Vagina (tissue), 2 donors: ENCODE measurements at regions not wholly inside any gene's neighbourhood (a gene's known extent, or its start where the extent isn't known, plus 50 kb on each side); places are given as distances from the start of the nearest gene placed in this dataset.

ENCODE experiments used
- POLR2A ChIP-seq, 2 donors: fragments of 450-650 bp; IDR thresholded peaks; one replicate each; pipeline ENCODE4 v1.6.1; 2017; ENCODE audit warnings: antibody characterized with exemption in 2 of 2, mild to moderate bottlenecking in 2 of 2, moderate library complexity in 2 of 2
- POLR2AphosphoS5 ChIP-seq, 2 donors: sonication (generic); formaldehyde crosslinking; IDR thresholded peaks; one replicate each; pipeline ENCODE4 v1.9.0; 2017; ENCODE audit warnings: antibody characterized with exemption in 2 of 2, mild to moderate bottlenecking in 2 of 2, low read depth in 1 of 2; ENCODE audit not compliant: insufficient read depth in 1 of 2
- TF ChIP-seq, protein P1 (sequence below), 3 experiments: fragments of 450-650 bp in 2 of 3; fragments of 200-600 bp in 1 of 3; sonication (generic) in 1 of 3; IDR thresholded peaks; one replicate each; pipeline ENCODE4 v1.5.1; 2017 to 2019; ENCODE audit warnings: antibody characterized with exemption in 3 of 3, mild to moderate bottlenecking in 2 of 3, moderate library complexity in 2 of 3

DNA sequence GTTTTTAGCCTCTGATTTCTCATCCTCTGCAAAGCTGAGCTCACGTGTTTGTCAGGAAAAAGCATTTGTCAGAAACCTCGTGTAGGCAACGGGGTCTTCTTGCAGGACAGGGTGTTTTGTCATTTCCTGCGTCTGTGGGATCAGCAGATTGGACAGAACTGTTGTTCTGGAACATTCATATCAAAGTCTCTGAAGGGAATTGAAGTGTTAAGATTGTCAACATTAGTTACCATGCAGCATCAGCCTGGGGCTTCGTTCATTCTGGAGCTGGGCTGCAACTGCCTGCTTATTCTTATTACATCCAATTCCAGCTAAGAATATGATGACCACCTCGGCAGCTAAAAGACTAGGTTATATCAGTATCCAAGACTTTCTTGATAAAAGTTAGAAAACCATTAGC is 71.0 kb upstream of the RALGAPA2 start:
- TF ChIP-seq, protein P1, sequence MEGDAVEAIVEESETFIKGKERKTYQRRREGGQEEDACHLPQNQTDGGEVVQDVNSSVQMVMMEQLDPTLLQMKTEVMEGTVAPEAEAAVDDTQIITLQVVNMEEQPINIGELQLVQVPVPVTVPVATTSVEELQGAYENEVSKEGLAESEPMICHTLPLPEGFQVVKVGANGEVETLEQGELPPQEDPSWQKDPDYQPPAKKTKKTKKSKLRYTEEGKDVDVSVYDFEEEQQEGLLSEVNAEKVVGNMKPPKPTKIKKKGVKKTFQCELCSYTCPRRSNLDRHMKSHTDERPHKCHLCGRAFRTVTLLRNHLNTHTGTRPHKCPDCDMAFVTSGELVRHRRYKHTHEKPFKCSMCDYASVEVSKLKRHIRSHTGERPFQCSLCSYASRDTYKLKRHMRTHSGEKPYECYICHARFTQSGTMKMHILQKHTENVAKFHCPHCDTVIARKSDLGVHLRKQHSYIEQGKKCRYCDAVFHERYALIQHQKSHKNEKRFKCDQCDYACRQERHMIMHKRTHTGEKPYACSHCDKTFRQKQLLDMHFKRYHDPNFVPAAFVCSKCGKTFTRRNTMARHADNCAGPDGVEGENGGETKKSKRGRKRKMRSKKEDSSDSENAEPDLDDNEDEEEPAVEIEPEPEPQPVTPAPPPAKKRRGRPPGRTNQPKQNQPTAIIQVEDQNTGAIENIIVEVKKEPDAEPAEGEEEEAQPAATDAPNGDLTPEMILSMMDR (IDR thresholded peaks at IDR 0.05) = no peak
- TF ChIP-seq POLR2A (IDR thresholded peaks at IDR 0.05) = no peak
- TF ChIP-seq POLR2AphosphoS5 (IDR thresholded peaks at IDR 0.05; ENCODE audit: insufficient read depth in 1 of 2, low read depth in 1 of 2) = no peak
